Thoracic aorta (tissue), 2 donors: ENCODE measurements at regions not wholly inside any gene's neighbourhood (a gene's known extent, or its start where the extent isn't known, plus 50 kb on each side); places are given as distances from the start of the nearest gene placed in this dataset.

Experiments used
- ATAC-seq: fragments of 150-250 bp; one replicate; pipeline ENCODE4 v1.8.0; 2017; ENCODE audit warnings: low read depth; ENCODE audit not compliant: insufficient number of reproducible peaks, low FRiP score
- DNase-seq: peaks from one replicate; pipeline ENCODE4 v3.0.0-alpha.2; 2020; ENCODE audit warnings: low spot score
- H3K27ac ChIP-seq, 2 donors: fragments of 200-600 bp; sonication (generic); 1 replicate in 1 of 2; 2 replicates in 1 of 2; pipeline ENCODE4 v1.5.1; 2016; ENCODE audit warnings: mild to moderate bottlenecking in 2 of 2, moderate library complexity in 2 of 2
- H3K27me3 ChIP-seq: fragments of 200-600 bp; sonication (generic); replicated peaks from 2 replicates; pipeline ENCODE4 v1.6.0; 2016; ENCODE audit warnings: mild to moderate bottlenecking; ENCODE audit not compliant: insufficient read depth
- H3K36me3 ChIP-seq: fragments of 200-600 bp; sonication (generic); one replicate; pipeline ENCODE4 v1.5.1; 2016
- H3K4me1 ChIP-seq, 2 donors: fragments of 200-600 bp; sonication (generic); 1 replicate in 1 of 2; 2 replicates in 1 of 2; pipeline versions ENCODE4 v1.5.1 to v1.6.0; 2016; ENCODE audit warnings: low read depth in 2 of 2, mild to moderate bottlenecking in 1 of 2; ENCODE audit not compliant: control insufficient read depth in 1 of 2
- H3K4me3 ChIP-seq: fragments of 200-600 bp; sonication (generic); 2 replicates; pipeline ENCODE4 v1.5.1; 2016; ENCODE audit warnings: mild to moderate bottlenecking
- H3K9me3 ChIP-seq: fragments of 200-600 bp; sonication (generic); 2 replicates; pipeline ENCODE4 v1.5.1; 2016
- TF ChIP-seq, protein P1 (sequence below): fragments of 200-600 bp; sonication (generic); IDR thresholded peaks from one replicate; pipeline ENCODE4 v1.5.1; 2019; ENCODE audit warnings: antibody characterized with exemption

DNA sequence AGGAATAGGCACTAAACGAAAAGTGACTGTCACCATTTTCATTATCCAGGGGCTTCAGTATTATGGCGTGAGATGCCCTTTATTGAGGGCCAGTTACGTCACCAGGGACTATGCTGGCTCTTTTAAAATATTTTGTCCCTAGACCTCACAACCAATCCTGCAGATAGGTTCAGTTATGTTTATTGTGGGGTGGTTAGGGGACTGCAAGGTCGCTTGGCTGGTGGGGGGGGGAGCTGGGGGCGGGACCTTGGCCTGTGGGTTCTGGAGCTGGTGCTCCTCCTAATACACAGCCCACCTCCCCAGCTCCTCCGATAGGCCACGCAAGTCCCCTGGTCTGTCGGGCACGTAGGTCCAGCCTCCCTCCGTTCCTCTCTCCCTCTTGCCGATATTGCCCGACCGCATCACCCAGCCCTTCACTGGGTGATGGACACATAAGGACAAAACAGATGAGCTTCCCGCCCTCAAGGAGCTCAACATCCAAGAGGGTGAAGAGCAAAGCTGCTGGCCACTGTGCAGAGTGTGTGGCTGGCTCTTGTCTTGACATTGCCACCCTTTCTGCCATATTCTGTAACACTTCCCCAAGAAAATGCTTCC is 271.8 kb downstream of the MATN1 start:
- ATAC-seq (no peak), DNase-seq (no peak)
- Histone ChIP-seq H3K27me3 (no peaks in the 10 kb centered on the region), H3K4me3 (no peak overlapping the region), H3K27ac (no peak overlapping the region), H3K4me1 (no peaks in the 10 kb centered on the region), H3K36me3 (no peaks in the 10 kb centered on the region), H3K9me3 (no peaks in the 10 kb centered on the region)
- TF ChIP-seq, protein P1, sequence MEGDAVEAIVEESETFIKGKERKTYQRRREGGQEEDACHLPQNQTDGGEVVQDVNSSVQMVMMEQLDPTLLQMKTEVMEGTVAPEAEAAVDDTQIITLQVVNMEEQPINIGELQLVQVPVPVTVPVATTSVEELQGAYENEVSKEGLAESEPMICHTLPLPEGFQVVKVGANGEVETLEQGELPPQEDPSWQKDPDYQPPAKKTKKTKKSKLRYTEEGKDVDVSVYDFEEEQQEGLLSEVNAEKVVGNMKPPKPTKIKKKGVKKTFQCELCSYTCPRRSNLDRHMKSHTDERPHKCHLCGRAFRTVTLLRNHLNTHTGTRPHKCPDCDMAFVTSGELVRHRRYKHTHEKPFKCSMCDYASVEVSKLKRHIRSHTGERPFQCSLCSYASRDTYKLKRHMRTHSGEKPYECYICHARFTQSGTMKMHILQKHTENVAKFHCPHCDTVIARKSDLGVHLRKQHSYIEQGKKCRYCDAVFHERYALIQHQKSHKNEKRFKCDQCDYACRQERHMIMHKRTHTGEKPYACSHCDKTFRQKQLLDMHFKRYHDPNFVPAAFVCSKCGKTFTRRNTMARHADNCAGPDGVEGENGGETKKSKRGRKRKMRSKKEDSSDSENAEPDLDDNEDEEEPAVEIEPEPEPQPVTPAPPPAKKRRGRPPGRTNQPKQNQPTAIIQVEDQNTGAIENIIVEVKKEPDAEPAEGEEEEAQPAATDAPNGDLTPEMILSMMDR = no peak

DNA sequence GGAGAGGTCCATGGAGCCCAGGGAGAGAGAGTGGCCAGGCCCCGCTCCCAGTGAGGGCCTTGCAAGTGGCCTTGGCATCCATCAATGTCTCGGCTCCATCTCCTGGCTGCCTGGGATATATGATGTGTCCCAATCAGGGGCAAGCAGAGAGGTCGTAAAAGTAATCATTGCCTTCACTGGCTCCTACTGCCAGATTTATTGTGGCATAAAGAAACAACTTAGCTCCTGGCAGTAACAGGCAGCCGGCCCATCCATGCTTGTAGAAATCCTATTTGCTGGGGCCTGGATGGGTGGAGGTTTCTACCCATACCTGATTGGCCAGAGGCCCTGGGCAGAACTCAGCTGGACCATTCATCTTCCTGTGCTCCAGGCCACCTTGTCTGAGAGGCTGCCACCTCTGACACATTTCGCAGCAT is 272.6 kb downstream of the MATN1 start:
- TF ChIP-seq, protein P1 = no peak
- DNase-seq (no peak), ATAC-seq (no peak)

DNA sequence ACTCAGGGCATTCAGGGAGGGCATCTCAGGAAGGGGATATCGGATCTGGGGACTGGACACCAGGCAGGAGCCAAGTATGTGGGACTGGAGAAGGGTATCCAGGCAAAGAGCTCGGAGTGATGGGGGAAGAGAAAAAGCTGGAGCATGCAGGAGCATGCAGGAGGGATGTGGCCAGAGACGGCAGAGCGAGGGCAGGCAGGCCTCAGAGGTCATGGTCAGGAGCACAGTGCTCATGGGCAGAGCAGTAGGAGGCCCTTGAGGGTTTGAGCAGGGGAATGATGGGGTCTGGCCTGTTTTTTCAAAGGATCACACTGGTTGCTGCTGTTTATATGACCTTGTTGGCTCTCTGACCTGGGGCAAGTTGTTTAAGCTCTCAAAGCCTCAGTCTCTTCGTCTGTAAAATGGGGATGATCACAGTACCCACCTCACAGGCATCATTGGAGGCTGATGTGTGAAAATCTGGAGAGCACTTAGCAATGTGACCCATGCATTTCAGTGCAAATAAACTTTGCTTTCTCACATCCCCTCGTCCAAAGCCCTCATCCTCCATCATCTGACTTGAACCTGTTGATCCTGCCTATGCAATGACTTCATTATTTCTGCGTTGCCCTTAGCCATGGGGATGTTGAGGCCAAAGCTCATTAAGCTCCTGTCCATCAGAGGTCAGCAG is 273.1 kb downstream of the MATN1 start:
- TF ChIP-seq, protein P1 = no peak
- DNase-seq (no peak), ATAC-seq (no peak)
- Histone ChIP-seq H3K36me3 (no peaks in the 10 kb centered on the region), H3K27ac (no peak overlapping the region), H3K27me3 (no peaks in the 10 kb centered on the region), H3K4me1 (no peaks in the 10 kb centered on the region), H3K9me3 (no peaks in the 10 kb centered on the region), H3K4me3 (no peak overlapping the region)

More for the DNA sequence above, 272.6 kb downstream of the MATN1 start:
- Histone ChIP-seq H3K27ac (no peak overlapping the region), H3K4me3 (no peak overlapping the region), H3K9me3 (no peaks in the 10 kb centered on the region), H3K4me1 (no peaks in the 10 kb centered on the region), H3K27me3 (no peaks in the 10 kb centered on the region), H3K36me3 (no peaks in the 10 kb centered on the region)

DNA sequence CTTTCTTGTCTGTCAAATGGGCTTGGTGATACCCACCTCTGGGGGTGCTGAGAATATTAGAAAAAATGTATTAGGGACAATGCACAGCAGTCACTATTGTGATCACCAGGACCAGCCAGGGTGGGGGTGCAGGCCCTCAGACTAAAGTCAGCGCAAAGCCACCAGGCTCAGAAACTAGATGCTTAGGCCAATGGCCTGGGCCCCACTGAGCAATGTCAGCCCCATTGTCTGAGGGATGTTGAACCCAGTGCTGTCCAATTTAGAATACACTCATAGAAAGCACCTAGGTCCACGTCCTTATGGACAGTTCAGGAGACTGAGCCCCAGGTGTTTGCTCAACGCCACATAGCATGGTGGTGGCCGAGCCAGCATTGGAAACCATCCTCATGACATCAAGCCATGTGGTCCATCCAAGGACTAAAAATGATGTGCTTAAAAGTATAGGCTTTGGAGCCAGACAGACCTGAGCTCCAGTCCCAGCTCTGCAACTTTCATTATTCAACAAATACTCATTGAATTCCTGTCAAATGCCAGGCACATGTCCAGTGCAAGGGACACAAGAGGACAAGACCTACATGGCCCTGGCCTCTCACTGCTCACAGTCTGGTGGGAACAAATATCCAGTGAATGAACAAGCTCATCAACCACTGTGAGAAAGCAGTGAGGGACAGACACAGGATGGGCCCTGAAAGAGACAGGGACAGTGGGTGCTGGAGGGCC is 273.8 kb downstream of the MATN1 start:
- Histone ChIP-seq H3K4me1 (no peaks in the 10 kb centered on the region), H3K36me3 (no peaks in the 10 kb centered on the region), H3K27me3 (no peaks in the 10 kb centered on the region), H3K27ac (no peak overlapping the region), H3K9me3 (no peaks in the 10 kb centered on the region), H3K4me3 (no peak overlapping the region)
- TF ChIP-seq, protein P1 = no peak
- ATAC-seq (no peak), DNase-seq (no peak)

DNA sequence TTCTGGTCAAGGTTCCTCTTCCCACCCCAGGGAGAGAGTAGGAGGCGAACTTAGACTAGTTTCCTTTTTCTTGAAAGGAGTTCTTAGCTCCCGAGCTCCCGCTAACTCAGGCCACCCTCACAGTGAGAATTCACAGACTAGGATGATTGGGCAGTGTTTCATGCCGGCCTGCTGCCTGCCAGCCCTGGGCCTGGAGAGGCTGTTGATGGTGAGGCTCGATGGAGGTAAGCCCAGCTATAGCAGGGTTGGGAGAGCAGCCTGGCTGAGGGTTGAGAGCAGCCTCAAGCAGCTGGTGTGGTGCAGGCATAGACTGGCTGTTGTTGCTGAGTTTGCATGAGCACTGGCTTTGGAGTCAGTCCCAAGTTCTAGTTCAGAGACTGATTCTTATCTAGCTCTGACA is 274.4 kb downstream of the MATN1 start:
- H3K36me3 ChIP-seq = no peaks in the 10 kb centered on the region
- no peak overlapping the region for H3K4me3 ChIP-seq
- TF ChIP-seq, protein P1 = no peak
- H3K4me1 ChIP-seq = no peaks in the 10 kb centered on the region
- H3K9me3 ChIP-seq = no peaks in the 10 kb centered on the region
- H3K27me3 ChIP-seq = no peaks in the 10 kb centered on the region
- no peak overlapping the region for H3K27ac ChIP-seq
- no peak for ATAC-seq
- no peak for DNase-seq
